CD4-positive, alpha-beta T cell (primary cell): ENCODE measurements at regions not wholly inside any gene's neighbourhood (a gene's known extent, or its start where the extent isn't known, plus 50 kb on each side); places are given as distances from the start of the nearest gene placed in this dataset.
"Not testable (repeated sequence)": the region's sequence is repeated elsewhere in the genome, so short reads cannot be mapped to it uniquely, and the experiment has no call there.

Experiments used
- ATAC-seq: fragments of 200-7000 bp; cut with Tn5 transposase; one replicate; pipeline ENCODE4 v1.10.0; 2022; ENCODE audit warnings: mild to moderate bottlenecking; ENCODE audit not compliant: poor library complexity
- CTCF ChIA-PET: fragments of 350-600 bp; sonication (Branson Sonifier 250); formaldehyde crosslinking; loops from one replicate; lab custom pipeline; 2021; ENCODE audit warnings: antibody characterized with exemption, inconsistent platforms; lab: Charles Lee
- POLR2A ChIA-PET: fragments of 350-600 bp; sonication (Branson Sonifier 250); formaldehyde crosslinking; loops from one replicate; lab custom pipeline; 2021; ENCODE audit warnings: antibody characterized with exemption, inconsistent platforms; lab: Charles Lee
- DNase-seq, 14 experiments: peaks; one replicate each; pipeline ENCODE4 v3.0.0-alpha.2; 2013 to 2020; ENCODE audit warnings: mixed read lengths in 2 of 14
- H3K27ac ChIP-seq, 2 donors: one replicate each; pipeline versions ENCODE4 v1.5.1 to v1.7.0; 2013; ENCODE audit warnings: low read length in 2 of 2, low read depth in 1 of 2, mild to moderate bottlenecking in 1 of 2
- H3K27me3 ChIP-seq, 2 experiments: 1 replicate in 1 of 2; 2 replicates in 1 of 2; pipeline versions ENCODE4 v1.6.1 to v1.7.0; 2013; ENCODE audit warnings: low read length in 2 of 2, control low read depth in 1 of 2, mild to moderate bottlenecking in 1 of 2, moderate library complexity in 1 of 2; ENCODE audit not compliant: insufficient read depth in 2 of 2, control insufficient read depth in 1 of 2
- H3K36me3 ChIP-seq: one replicate; pipeline ENCODE4 v1.6.1; 2013; ENCODE audit warnings: low read length, control low read depth; ENCODE audit not compliant: insufficient read depth
- H3K4me1 ChIP-seq: one replicate; pipeline ENCODE4 v1.6.1; 2013; ENCODE audit warnings: low read length, control low read depth; ENCODE audit not compliant: insufficient read depth
- H3K4me3 ChIP-seq: one replicate; pipeline ENCODE4 v1.5.1; 2013; ENCODE audit warnings: mild to moderate bottlenecking, low read length, moderate library complexity
- H3K9me3 ChIP-seq, 2 experiments: 1 replicate in 1 of 2; 2 replicates in 1 of 2; pipeline versions ENCODE4 v1.6.1 to v1.7.0; 2013; ENCODE audit warnings: low read length in 2 of 2, mild to moderate bottlenecking in 2 of 2, control low read depth in 1 of 2, moderate library complexity in 1 of 2; ENCODE audit not compliant: control insufficient read depth in 1 of 2, insufficient read depth in 1 of 2
- H3K27ac Mint-ChIP-seq: one replicate; pipeline ENCODE4 v1.8.0; 2020; ENCODE audit warnings: mixed read lengths
- H3K27me3 Mint-ChIP-seq: one replicate; pipeline ENCODE4 v1.8.0; 2021; ENCODE audit warnings: mixed read lengths
- H3K36me3 Mint-ChIP-seq: one replicate; pipeline ENCODE4 v1.8.0; 2021; ENCODE audit warnings: low read depth, mixed read lengths
- H3K4me1 Mint-ChIP-seq: one replicate; pipeline ENCODE4 v1.8.0; 2021; ENCODE audit warnings: low read depth, mixed read lengths
- H3K4me3 Mint-ChIP-seq: one replicate; pipeline ENCODE4 v1.8.0; 2020; ENCODE audit warnings: mild to moderate bottlenecking, mixed read lengths
- H3K9me3 Mint-ChIP-seq: one replicate; pipeline ENCODE4 v1.8.0; 2020; ENCODE audit warnings: mixed read lengths
- CTCF ChIP-seq: fragments of 200-600 bp; IDR thresholded peaks from one replicate; pipeline ENCODE4 v1.8.0; 2022; ENCODE audit warnings: antibody characterized with exemption, mild to moderate bottlenecking
- intact Hi-C, 2 experiments: fragments of 100-400 bp; cut with DNase I in 1 of 2; cut with micrococcal nuclease in 1 of 2; formaldehyde crosslinking; loops; one replicate each; pipeline versions ENCODE4 v1.15.1 to v1.9.0; 2023 to 2025; cut with DNase I, micrococcal nuclease

GRCh38 chr4:26015133-26015651, 101.2 kb downstream of the SMIM20 start:
- TF ChIP-seq CTCF = no peak
- no peak overlapping the region for H3K4me3 Mint-ChIP-seq
- H3K4me3 ChIP-seq = no peak overlapping the region
- intact Hi-C loops = no loop called here
- no peak overlapping the region for H3K27ac ChIP-seq
- H3K4me1 ChIP-seq = no peaks in the 10 kb centered on the region
- H3K4me1 Mint-ChIP-seq = no peaks in the 10 kb centered on the region
- CTCF ChIA-PET = no interaction called here
- peaks cover 3% of the 10 kb centered on the region for H3K9me3 Mint-ChIP-seq
- no peak for DNase-seq
- H3K27ac Mint-ChIP-seq = no peak overlapping the region
- POLR2A ChIA-PET = no interaction called here
- H3K36me3 Mint-ChIP-seq = no peaks in the 10 kb centered on the region
- peaks cover 0 to 3% of the 10 kb centered on the region in 2 experiments for H3K9me3 ChIP-seq
- ATAC-seq = no peak
- peaks cover 31% of the 10 kb centered on the region for H3K27me3 Mint-ChIP-seq
- no peaks in the 10 kb centered on the region for H3K36me3 ChIP-seq
- H3K27me3 ChIP-seq = peaks cover 3 to 8% of the 10 kb centered on the region in 2 experiments

GRCh38 chr4:26015906-26016305, 101.9 kb downstream of the SMIM20 start:
- Histone ChIP-seq H3K27me3 (peaks cover 3 to 8% of the 10 kb centered on the region in 2 experiments), H3K36me3 (no peaks in the 10 kb centered on the region), H3K4me1 (peaks cover 3% of the 10 kb centered on the region), H3K9me3 (peaks cover 0 to 3% of the 10 kb centered on the region in 2 experiments), H3K4me3 (no peak overlapping the region), H3K27ac (no peak overlapping the region)
- TF ChIP-seq CTCF = no peak
- POLR2A ChIA-PET = no interaction called here
- DNase-seq (no peak), ATAC-seq (no peak)
- Mint-ChIP-seq H3K27me3 (peaks cover 25% of the 10 kb centered on the region), H3K9me3 (no peaks in the 10 kb centered on the region), H3K4me1 (no peaks in the 10 kb centered on the region), H3K36me3 (no peaks in the 10 kb centered on the region), H3K4me3 (no peak overlapping the region), H3K27ac (no peak overlapping the region)
- intact Hi-C loops = no loop called here
- CTCF ChIA-PET = no interaction called here

- no peak for ATAC-seq
- Mint-ChIP-seq H3K9me3 (no peaks in the 10 kb centered on the region), H3K27ac (no peak overlapping the region), H3K27me3 (peaks cover 27% of the 10 kb centered on the region), H3K36me3 (no peaks in the 10 kb centered on the region), H3K4me1 (no peaks in the 10 kb centered on the region), H3K4me3 (no peak overlapping the region)
- DNase-seq = no peak
- ChIA-PET CTCF (no interaction called here), POLR2A (no interaction called here)
- Histone ChIP-seq H3K36me3 (no peaks in the 10 kb centered on the region), H3K9me3 (peaks cover 0 to 3% of the 10 kb centered on the region in 2 experiments), H3K27ac (no peak overlapping the region), H3K4me3 (no peak overlapping the region), H3K4me1 (peaks cover 3% of the 10 kb centered on the region), H3K27me3 (peaks cover 3 to 8% of the 10 kb centered on the region in 2 experiments)
- intact Hi-C loops = no loop called here
- no peak for TF ChIP-seq CTCF
These were observed 103.5 kb downstream of the SMIM20 start for GRCh38 chr4:26017531-26017930.

GRCh38 chr4:26017961-26018700, 104.1 kb downstream of the SMIM20 start:
- H3K9me3 ChIP-seq, H3K27me3 ChIP-seq, H3K36me3 ChIP-seq, H3K4me1 ChIP-seq, H3K27ac ChIP-seq, H3K36me3 Mint-ChIP-seq, ATAC-seq, H3K4me3 Mint-ChIP-seq, CTCF ChIA-PET, H3K27ac Mint-ChIP-seq, H3K4me3 ChIP-seq, POLR2A ChIA-PET, intact Hi-C loops, H3K9me3 Mint-ChIP-seq, DNase-seq, H3K4me1 Mint-ChIP-seq: not testable (repeated sequence)
- H3K27me3 Mint-ChIP-seq = peaks cover 27% of the 10 kb centered on the region
